ENCODE measurements at regions not wholly inside any gene's neighbourhood (a gene's known extent, or its start where the extent isn't known, plus 50 kb on each side); places are given as distances from the start of the nearest gene placed in this dataset.

DNA sequence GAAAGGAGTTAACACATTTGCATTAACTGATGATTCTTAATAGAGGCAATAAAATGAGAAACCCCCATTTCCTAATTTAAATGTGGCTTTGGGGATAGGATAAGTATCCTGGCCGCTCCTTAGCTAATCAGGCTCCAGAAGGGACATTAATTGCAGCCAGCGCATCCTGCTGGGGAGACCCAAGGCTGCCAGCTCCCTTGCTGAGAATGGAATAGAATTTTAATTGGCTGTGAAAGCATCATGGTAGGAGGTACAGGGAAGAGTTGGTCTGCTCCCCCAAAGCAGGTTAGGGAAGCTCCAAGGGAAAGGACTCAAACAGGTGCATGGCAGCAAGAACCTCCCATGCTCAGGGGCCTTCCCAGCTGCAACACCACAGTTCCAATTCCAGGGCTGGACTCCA, 71.4 kb downstream of the MARCHF4 start:
- 71% methylated on average over 1 of the region's 2 CpGs for WGBS (ENCODE audit: insufficient coverage)
- no peaks in the 10 kb centered on the region for H3K27me3 ChIP-seq (ENCODE audit: control insufficient read depth in 2 of 2, insufficient read depth in 2 of 2, low read length in 2 of 2)
- no peak overlapping the region for H3K27ac ChIP-seq (ENCODE audit: low read depth in 1 of 2, low read length in 2 of 2)
- Mint-ChIP-seq H3K4me1 (no peaks in the 10 kb centered on the region), H3K27me3 (ENCODE audit: low read depth in 3 of 3) (peaks cover 0 to 2% (median 0%) of the 10 kb centered on the region in 3 donors), H3K36me3 (no peaks in the 10 kb centered on the region), H3K9me3 (peaks cover 0 to 2% (median 0%) of the 10 kb centered on the region in 7 donors), H3K27ac (no peak overlapping the region), H3K4me3 (no peak overlapping the region)
- no peaks in the 10 kb centered on the region for H4K20me1 ChIP-seq (ENCODE audit: insufficient read depth, low read length)
- no peak overlapping the region for H3K9ac ChIP-seq (ENCODE audit: insufficient read depth, low read length, poor library complexity, severe bottlenecking)
- intact Hi-C loops (cut with micrococcal nuclease), result no loop called here
- DNase-seq, result no peak
- H3K79me2 ChIP-seq (ENCODE audit: insufficient read depth, low read length), result no peaks in the 10 kb centered on the region
- no peak overlapping the region for H3K4me3 ChIP-seq (replicated peaks in 1 of 3; ENCODE audit: low read depth in 2 of 3, low read length in 3 of 3)
- H3K9me3 ChIP-seq (replicated peaks in 1 of 2; ENCODE audit: control insufficient read depth in 1 of 2, insufficient read depth in 1 of 2, low read length in 2 of 2), result no peaks in the 10 kb centered on the region
- TF ChIP-seq, protein P1, sequence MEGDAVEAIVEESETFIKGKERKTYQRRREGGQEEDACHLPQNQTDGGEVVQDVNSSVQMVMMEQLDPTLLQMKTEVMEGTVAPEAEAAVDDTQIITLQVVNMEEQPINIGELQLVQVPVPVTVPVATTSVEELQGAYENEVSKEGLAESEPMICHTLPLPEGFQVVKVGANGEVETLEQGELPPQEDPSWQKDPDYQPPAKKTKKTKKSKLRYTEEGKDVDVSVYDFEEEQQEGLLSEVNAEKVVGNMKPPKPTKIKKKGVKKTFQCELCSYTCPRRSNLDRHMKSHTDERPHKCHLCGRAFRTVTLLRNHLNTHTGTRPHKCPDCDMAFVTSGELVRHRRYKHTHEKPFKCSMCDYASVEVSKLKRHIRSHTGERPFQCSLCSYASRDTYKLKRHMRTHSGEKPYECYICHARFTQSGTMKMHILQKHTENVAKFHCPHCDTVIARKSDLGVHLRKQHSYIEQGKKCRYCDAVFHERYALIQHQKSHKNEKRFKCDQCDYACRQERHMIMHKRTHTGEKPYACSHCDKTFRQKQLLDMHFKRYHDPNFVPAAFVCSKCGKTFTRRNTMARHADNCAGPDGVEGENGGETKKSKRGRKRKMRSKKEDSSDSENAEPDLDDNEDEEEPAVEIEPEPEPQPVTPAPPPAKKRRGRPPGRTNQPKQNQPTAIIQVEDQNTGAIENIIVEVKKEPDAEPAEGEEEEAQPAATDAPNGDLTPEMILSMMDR (IDR thresholded peaks at IDR 0.05), result no peak
- H3K4me1 ChIP-seq (ENCODE audit: control insufficient read depth in 1 of 2, insufficient read depth in 2 of 2, low read length in 2 of 2), result no peaks in the 10 kb centered on the region
- H3K36me3 ChIP-seq (replicated peaks in 1 of 2; ENCODE audit: control insufficient read depth in 1 of 2, insufficient read depth in 2 of 2, low read length in 2 of 2), result no peaks in the 10 kb centered on the region
- no peak overlapping the region for H2AFZ ChIP-seq (ENCODE audit: insufficient read depth, low read depth, low read length, poor library complexity, severe bottlenecking)
- no peak overlapping the region for H3K4me2 ChIP-seq (replicated peaks; ENCODE audit: extremely low read depth, low read length, poor library complexity, severe bottlenecking)

DNA sequence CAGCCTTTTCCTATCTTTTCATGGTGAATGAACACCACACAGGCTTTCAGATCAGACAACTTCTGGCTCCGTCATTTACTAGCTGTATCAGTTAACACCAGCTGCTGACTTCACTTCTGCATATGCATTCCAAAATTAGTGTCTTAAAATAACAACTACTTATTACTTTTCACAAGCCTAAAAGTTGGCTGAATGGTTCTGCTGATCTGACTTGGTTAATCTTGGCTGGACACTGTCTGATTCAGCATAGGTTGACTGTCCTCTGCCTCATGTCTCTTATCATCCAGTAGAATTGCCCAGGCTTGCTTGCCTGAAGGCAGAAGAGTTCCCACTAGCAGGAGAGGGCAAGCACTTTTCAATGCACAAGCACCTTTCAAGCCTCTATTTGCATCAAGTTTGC, 72.7 kb downstream of the MARCHF4 start:
- 78% methylated on average over 1 of the region's 1 CpG for WGBS (ENCODE audit: insufficient coverage)
- H3K4me1 Mint-ChIP-seq, result no peaks in the 10 kb centered on the region
- H3K36me3 Mint-ChIP-seq, result no peaks in the 10 kb centered on the region
- DNase-seq, result no peak
- H3K36me3 ChIP-seq (replicated peaks in 1 of 2; ENCODE audit: control insufficient read depth in 1 of 2, insufficient read depth in 2 of 2, low read length in 2 of 2), result no peaks in the 10 kb centered on the region
- H3K9me3 Mint-ChIP-seq, result peaks cover 0 to 2% (median 0%) of the 10 kb centered on the region in 7 donors
- H2AFZ ChIP-seq (ENCODE audit: insufficient read depth, low read depth, low read length, poor library complexity, severe bottlenecking), result no peak overlapping the region
- H3K27me3 ChIP-seq (ENCODE audit: control insufficient read depth in 2 of 2, insufficient read depth in 2 of 2, low read length in 2 of 2), result no peaks in the 10 kb centered on the region
- no peaks in the 10 kb centered on the region for H3K4me1 ChIP-seq (ENCODE audit: control insufficient read depth in 1 of 2, insufficient read depth in 2 of 2, low read length in 2 of 2)
- no peak overlapping the region for H3K4me2 ChIP-seq (replicated peaks; ENCODE audit: extremely low read depth, low read length, poor library complexity, severe bottlenecking)
- no peaks in the 10 kb centered on the region for H3K79me2 ChIP-seq (ENCODE audit: insufficient read depth, low read length)
- H3K27ac Mint-ChIP-seq, result no peak overlapping the region
- peaks cover 0 to 2% (median 0%) of the 10 kb centered on the region in 3 donors for H3K27me3 Mint-ChIP-seq (ENCODE audit: low read depth in 3 of 3)
- no peaks in the 10 kb centered on the region for H3K9me3 ChIP-seq (replicated peaks in 1 of 2; ENCODE audit: control insufficient read depth in 1 of 2, insufficient read depth in 1 of 2, low read length in 2 of 2)
- TF ChIP-seq, protein P1 (IDR thresholded peaks at IDR 0.05), result no peak
- no peak overlapping the region for H3K4me3 Mint-ChIP-seq
- H3K9ac ChIP-seq (ENCODE audit: insufficient read depth, low read length, poor library complexity, severe bottlenecking), result no peak overlapping the region
- intact Hi-C loops (cut with micrococcal nuclease), result no loop called here
- H3K4me3 ChIP-seq (replicated peaks in 1 of 3; ENCODE audit: low read depth in 2 of 3, low read length in 3 of 3), result no peak overlapping the region
- H3K27ac ChIP-seq (ENCODE audit: low read depth in 1 of 2, low read length in 2 of 2), result no peak overlapping the region
- no peaks in the 10 kb centered on the region for H4K20me1 ChIP-seq (ENCODE audit: insufficient read depth, low read length)
